K562 (cell line): ENCODE measurements at regions not wholly inside any gene's neighbourhood (a gene's known extent, or its start where the extent isn't known, plus 50 kb on each side); places are given as distances from the start of the nearest gene placed in this dataset.

ENCODE experiments used
- ATAC-seq: fragments of 200-7000 bp; cut with Tn5 transposase; 3 replicates; pipeline ENCODE4 v1.9.1; 2020; ENCODE audit warnings: moderate library complexity
- BruUV-seq: library from RNA; stranded (reverse); fragments of 400-500 nt; replicated peaks from 2 replicates; lab custom pipeline; 2021; lab: Mats Ljungman, UMichigan
- CTCF ChIA-PET: fragments of 300-600 bp; formaldehyde crosslinking; extraction: SDS; loops from one replicate; lab custom pipeline; 2021; ENCODE audit warnings: low intra/inter-chr PET ratio; lab: Yijun Ruan, JAX
- POLR2A ChIA-PET: fragments of 300-600, 350-650 bp; sonication (Branson Sonifier 250); formaldehyde crosslinking; extraction: SDS; loops from one replicate; lab custom pipeline; 2021; ENCODE audit warnings: antibody characterized with exemption, inconsistent platforms; lab: Yijun Ruan, JAX
- DNase-seq, 4 experiments: peaks; one replicate each; pipeline versions ENCODE4 v3.0.0 to v3.0.0-alpha.2; 2011 to 2018; ENCODE audit warnings: low spot score in 3 of 4, mixed read lengths in 3 of 4; ENCODE audit errors: extremely low read depth in 1 of 4
- FAIRE-seq: peaks from 2 replicates; lab custom pipeline; 2011; peaks lifted over from hg19 to GRCh38; lab: Jason Lieb, UNC
- H2AFZ ChIP-seq: 2 replicates; pipeline ENCODE4 v1.6.0; 2011; ENCODE audit warnings: low read depth, low read length, control low read depth, inconsistent platforms
- H3K27ac ChIP-seq: fragments of 200-600 bp; 3 replicates; pipeline ENCODE4 v1.8.0; 2011; ENCODE audit warnings: low read depth, mild to moderate bottlenecking, control low read depth, inconsistent platforms, low read length, moderate library complexity, mixed read lengths; ENCODE audit errors: extremely low read depth
- H3K27me3 ChIP-seq, 2 experiments: fragments of 300-600 bp in 1 of 2; 2 replicates in 1 of 2; 3 replicates in 1 of 2; pipeline versions ENCODE4 v1.6.0 to v1.8.0; 2011; ENCODE audit warnings: inconsistent platforms in 2 of 2, low read length in 2 of 2, mild to moderate bottlenecking in 1 of 2, mixed read lengths in 1 of 2, moderate library complexity in 1 of 2; ENCODE audit not compliant: control insufficient read depth in 2 of 2, insufficient read depth in 2 of 2
- H3K36me3 ChIP-seq: fragments of 300-600 bp; 3 replicates; pipeline ENCODE4 v1.8.0; 2011; ENCODE audit warnings: mild to moderate bottlenecking, low read length, inconsistent platforms; ENCODE audit not compliant: control insufficient read depth, insufficient read depth
- H3K4me1 ChIP-seq, 2 experiments: fragments of 200-600 bp in 1 of 2; replicated peaks in 1 of 2; 2 replicates in 1 of 2; 3 replicates in 1 of 2; pipeline versions ENCODE4 v1.5.1 to v1.8.0; 2011; ENCODE audit warnings: inconsistent platforms in 2 of 2, low read length in 2 of 2, mild to moderate bottlenecking in 1 of 2, mixed read lengths in 1 of 2, moderate library complexity in 1 of 2; ENCODE audit not compliant: control insufficient read depth in 2 of 2, insufficient read depth in 2 of 2
- H3K4me2 ChIP-seq: 2 replicates; pipeline ENCODE4 v1.6.1; 2011; ENCODE audit warnings: low read length, control low read depth, inconsistent platforms, mixed read lengths; ENCODE audit not compliant: insufficient read depth
- H3K4me3 ChIP-seq: fragments of 200-600 bp; sonication (generic), shearing (Covaris generic); 2 replicates; pipeline ENCODE4 v1.5.1; 2016; ENCODE audit warnings: control low read depth, inconsistent platforms
- H3K79me2 ChIP-seq: fragments of 200-600 bp; 3 replicates; pipeline ENCODE4 v1.8.0; 2011; ENCODE audit warnings: low read length, inconsistent platforms; ENCODE audit not compliant: control insufficient read depth, insufficient read depth
- H3K9ac ChIP-seq, 2 experiments: 2 replicates each; pipeline versions ENCODE4 v1.6.0 to v1.6.1; 2011; ENCODE audit warnings: low read depth in 2 of 2, low read length in 2 of 2, control low read depth in 1 of 2, inconsistent platforms in 1 of 2, mild to moderate bottlenecking in 1 of 2, mixed read lengths in 1 of 2; ENCODE audit not compliant: insufficient read depth in 1 of 2
- H3K9me1 ChIP-seq: one replicate; pipeline ENCODE4 v1.6.0; 2011; ENCODE audit warnings: inconsistent platforms, mild to moderate bottlenecking, low read length, moderate library complexity; ENCODE audit not compliant: control insufficient read depth, insufficient read depth
- H3K9me3 ChIP-seq: replicated peaks from 2 replicates; pipeline ENCODE4 v1.5.1; 2011; ENCODE audit warnings: low read depth, low read length, inconsistent platforms; ENCODE audit not compliant: control insufficient read depth, insufficient read depth
- H4K20me1 ChIP-seq: replicated peaks from 2 replicates; pipeline ENCODE4 v1.6.1; 2011; ENCODE audit warnings: low read length, inconsistent platforms, mixed read lengths; ENCODE audit not compliant: control insufficient read depth, insufficient read depth
- DEAF1 ChIP-seq: fragments of 450-650 bp; formaldehyde crosslinking; IDR thresholded peaks from 2 replicates; pipeline ENCODE4 v1.4.0; 2020; ENCODE audit warnings: mild to moderate bottlenecking, moderate library complexity
- REST ChIP-seq, 2 experiments: fragments of 450-650 bp; formaldehyde crosslinking in 1 of 2; IDR thresholded peaks; 2 replicates each; pipeline versions ENCODE4 v1.4.0 to v1.6.1; 2014 to 2020; ENCODE audit warnings: mild to moderate bottlenecking in 2 of 2, borderline replicate concordance in 1 of 2, low read depth in 1 of 2
- SAFB2 ChIP-seq: fragments of 200-400 bp; formaldehyde crosslinking; IDR thresholded peaks from 2 replicates; pipeline ENCODE4 v1.6.1; 2018; ENCODE audit warnings: borderline replicate concordance, low read length, low read depth, moderate library complexity; ENCODE audit not compliant: severe bottlenecking
- SMC3 ChIP-seq: conservative IDR thresholded peaks from 2 replicates; pipeline ENCODE4 v1.6.1; 2011; ENCODE audit warnings: low read depth, low read length, improper control_type of control experiment; ENCODE audit not compliant: insufficient read depth
- whole genome bisulfite sequencing: fragments of 100-300 bp; shearing (Covaris generic); methylation state at CpG from one replicate; pipeline ENCODE4 v1.1.6; 2016; ENCODE audit warnings: low coverage, mixed read lengths; ENCODE audit not compliant: insufficient coverage; ENCODE audit errors: missing lambda C conversion rate; 5-methylcytosine and 5-hydroxymethylcytosine counted together
- in situ Hi-C: fragments of 300-500 bp; cut with MboI; formaldehyde crosslinking; loops from 4 replicates; pipeline ENCODE4 v1.15.0; 2018; ENCODE audit warnings: inconsistent platforms, mixed read lengths
- intact Hi-C: fragments of 100-400 bp; cut with micrococcal nuclease; formaldehyde crosslinking; loops from 2 replicates; pipeline ENCODE4 v1.14.2; 2022
- TF ChIP-seq, protein P1 (sequence below), 3 experiments: IDR thresholded peaks in 2 of 3; conservative IDR thresholded peaks in 1 of 3; 2 replicates each; pipeline ENCODE4 v1.5.1; 2011 to 2012; ENCODE audit warnings: low read length in 3 of 3, mild to moderate bottlenecking in 3 of 3, control low read depth in 2 of 3, improper control_type of control experiment in 1 of 3, inconsistent platforms in 1 of 3, low read depth in 1 of 3, mixed read lengths in 1 of 3, moderate library complexity in 1 of 3; ENCODE audit not compliant: insufficient read depth in 2 of 3

DNA sequence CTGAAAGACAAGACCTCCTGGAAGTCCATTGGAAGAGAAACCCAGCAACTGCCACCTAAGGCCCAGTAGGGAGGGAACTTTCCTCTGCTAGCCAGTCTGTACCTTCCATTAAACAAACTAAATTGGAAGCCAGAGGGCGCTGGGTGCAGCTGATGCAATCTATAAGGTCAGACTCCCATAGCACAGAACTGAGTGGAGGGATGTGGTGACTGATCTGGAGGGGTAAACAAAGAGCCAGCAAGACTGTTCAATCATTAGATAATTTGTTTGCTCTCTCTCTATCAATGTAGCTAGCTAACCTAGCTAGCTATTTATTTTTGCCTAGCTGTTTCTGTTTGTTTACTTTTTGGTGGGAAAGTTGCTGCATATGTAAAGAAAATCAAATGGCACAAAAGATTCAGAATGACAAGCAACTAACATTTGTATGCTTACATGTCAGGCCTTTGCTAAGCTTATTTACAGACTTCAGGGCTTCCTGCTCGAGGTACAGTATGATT is 291.8 kb upstream of the DAB2 start (continued):
- no peak for TF ChIP-seq SAFB2
- TF ChIP-seq, all 486 proteins: peak for 13

DNA sequence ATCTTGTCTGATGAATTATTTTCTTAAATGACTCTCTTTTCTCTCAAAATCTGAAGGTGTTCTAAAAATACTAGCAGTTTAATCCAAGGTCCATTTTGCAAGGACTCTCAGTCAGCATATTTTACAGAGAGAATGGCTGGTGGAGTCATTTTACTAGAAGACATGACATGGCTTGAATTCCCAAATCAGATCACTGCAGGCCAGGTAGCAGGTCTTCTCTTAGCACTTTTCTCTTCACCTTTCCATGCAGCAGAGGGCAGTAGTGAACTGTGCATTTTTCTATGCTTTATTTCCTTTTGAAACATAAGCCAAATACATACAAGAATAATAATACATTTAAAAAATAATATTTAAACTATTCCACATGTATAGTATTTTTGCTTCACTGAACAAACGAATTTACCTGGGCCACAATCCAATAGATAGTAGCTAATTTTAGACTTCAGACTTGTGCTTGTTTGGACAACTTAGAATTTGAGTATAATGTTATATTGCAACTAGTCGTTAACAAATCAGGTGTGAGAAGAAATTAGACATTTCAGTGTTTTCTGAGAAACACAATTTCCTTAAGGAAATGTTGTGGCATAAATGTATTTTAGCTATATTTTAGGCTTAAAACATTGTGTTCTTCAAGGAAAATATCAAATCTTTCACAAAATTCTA is 289.4 kb upstream of the DAB2 start:
- Histone ChIP-seq H3K79me2 (no peaks in the 10 kb centered on the region), H3K27ac (no peak overlapping the region), H3K9me3 (no peaks in the 10 kb centered on the region), H3K9me1 (no peaks in the 10 kb centered on the region), H3K4me1 (no peaks in the 10 kb centered on the region), H4K20me1 (no peaks in the 10 kb centered on the region), H3K9ac (no peak overlapping the region), H2AFZ (no peak overlapping the region), H3K36me3 (no peaks in the 10 kb centered on the region), H3K4me3 (no peak overlapping the region), H3K4me2 (no peak overlapping the region), H3K27me3 (no peaks in the 10 kb centered on the region)
- no TSS peak for BruUV-seq
- DNase-seq (peak; percentile 24 to 64 (median 34)), FAIRE-seq (no peak), ATAC-seq (peak; percentile 72)
- in situ Hi-C loops (loop anchor here (10.0 kb wide), 1 partner anchor 991 kb away; no protein-coding TSS in a partner anchor), intact Hi-C loops (loop anchor here (1.0 to 10.0 kb wide), 4 partner anchors 233 to 1161 kb away; no protein-coding TSS in a partner anchor)
- WGBS: 0% methylated on average over 2 of the region's 2 CpGs
- CTCF ChIA-PET: interaction anchor here (0.6 to 1.7 kb wide), 4 partner anchors 136 to 1165 kb away, joined by 3 to 12 read pairs (median 4); no protein-coding TSS in a partner anchor
- POLR2A ChIA-PET: no interaction called here
- TF ChIP-seq, protein P1, sequence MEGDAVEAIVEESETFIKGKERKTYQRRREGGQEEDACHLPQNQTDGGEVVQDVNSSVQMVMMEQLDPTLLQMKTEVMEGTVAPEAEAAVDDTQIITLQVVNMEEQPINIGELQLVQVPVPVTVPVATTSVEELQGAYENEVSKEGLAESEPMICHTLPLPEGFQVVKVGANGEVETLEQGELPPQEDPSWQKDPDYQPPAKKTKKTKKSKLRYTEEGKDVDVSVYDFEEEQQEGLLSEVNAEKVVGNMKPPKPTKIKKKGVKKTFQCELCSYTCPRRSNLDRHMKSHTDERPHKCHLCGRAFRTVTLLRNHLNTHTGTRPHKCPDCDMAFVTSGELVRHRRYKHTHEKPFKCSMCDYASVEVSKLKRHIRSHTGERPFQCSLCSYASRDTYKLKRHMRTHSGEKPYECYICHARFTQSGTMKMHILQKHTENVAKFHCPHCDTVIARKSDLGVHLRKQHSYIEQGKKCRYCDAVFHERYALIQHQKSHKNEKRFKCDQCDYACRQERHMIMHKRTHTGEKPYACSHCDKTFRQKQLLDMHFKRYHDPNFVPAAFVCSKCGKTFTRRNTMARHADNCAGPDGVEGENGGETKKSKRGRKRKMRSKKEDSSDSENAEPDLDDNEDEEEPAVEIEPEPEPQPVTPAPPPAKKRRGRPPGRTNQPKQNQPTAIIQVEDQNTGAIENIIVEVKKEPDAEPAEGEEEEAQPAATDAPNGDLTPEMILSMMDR (IDR thresholded peaks at IDR 0.05 in 2 of 3, conservative IDR thresholded peaks at IDR 0.05 in 1 of 3; ENCODE audit: insufficient read depth in 2 of 3, low read depth in 1 of 3, low read length in 3 of 3): peak; percentile 39 to 75 (median 51); a peak in 5 of 6 replicates
- TF ChIP-seq REST (IDR thresholded peaks at IDR 0.05; ENCODE audit: borderline replicate concordance) (peak; percentile 50; the same call in 1 of the 2 replicates), REST (CRISPR knock-in tag; IDR thresholded peaks at IDR 0.05; ENCODE audit: low read depth) (no peak), SMC3 (peak; percentile 43; the same call in 1 of the 2 replicates), DEAF1 (CRISPR knock-in tag) (peak; percentile 16; the same call in 1 of the 2 replicates)
